Naive B cell (primary cell): ENCODE measurements at regions not wholly inside any gene's neighbourhood (a gene's known extent, or its start where the extent isn't known, plus 50 kb on each side); places are given as distances from the start of the nearest gene placed in this dataset.
A peak's percentile ranks its signal among the peaks of the same experiment; 100 is the strongest.
"Not testable (repeated sequence)": the region's sequence is repeated elsewhere in the genome, so short reads cannot be mapped to it uniquely, and the experiment has no call there.

Experiments used
- ATAC-seq, 2 donors: fragments of 150-1000 bp; cut with Tn5 transposase; 2 replicates each; pipeline ENCODE4 v1.10.0; 2021; ENCODE audit warnings: low read depth in 2 of 2, mild to moderate bottlenecking in 2 of 2, moderate library complexity in 2 of 2
- DNase-seq: peaks from one replicate; pipeline ENCODE4 v3.0.0; 2022
- H3K27ac Mint-ChIP-seq, 6 donors: one replicate each; pipeline ENCODE4 v1.8.0; 2020 to 2022; ENCODE audit warnings: mild to moderate bottlenecking in 6 of 6, mixed read lengths in 6 of 6, moderate library complexity in 5 of 6, inconsistent platforms in 2 of 6
- H3K27me3 Mint-ChIP-seq, 3 donors: one replicate each; pipeline ENCODE4 v1.8.0; 2021 to 2022; ENCODE audit warnings: mixed read lengths in 3 of 3, mild to moderate bottlenecking in 1 of 3
- H3K36me3 Mint-ChIP-seq, 2 donors: one replicate each; pipeline ENCODE4 v1.8.0; 2020 to 2022; ENCODE audit warnings: mixed read lengths in 2 of 2, inconsistent platforms in 1 of 2, mild to moderate bottlenecking in 1 of 2
- H3K4me1 Mint-ChIP-seq, 3 donors: one replicate each; pipeline ENCODE4 v1.8.0; 2020 to 2022; ENCODE audit warnings: mixed read lengths in 3 of 3, inconsistent platforms in 1 of 3, mild to moderate bottlenecking in 1 of 3, moderate library complexity in 1 of 3
- H3K4me3 Mint-ChIP-seq, 8 donors: one replicate each; pipeline ENCODE4 v1.8.0; 2020 to 2022; ENCODE audit warnings: mild to moderate bottlenecking in 8 of 8, mixed read lengths in 8 of 8, moderate library complexity in 8 of 8, inconsistent platforms in 2 of 8
- H3K9me3 Mint-ChIP-seq, 7 donors: one replicate each; pipeline ENCODE4 v1.8.0; 2020 to 2022; ENCODE audit warnings: mixed read lengths in 7 of 7, mild to moderate bottlenecking in 5 of 7, inconsistent platforms in 2 of 7, moderate library complexity in 1 of 7

DNA sequence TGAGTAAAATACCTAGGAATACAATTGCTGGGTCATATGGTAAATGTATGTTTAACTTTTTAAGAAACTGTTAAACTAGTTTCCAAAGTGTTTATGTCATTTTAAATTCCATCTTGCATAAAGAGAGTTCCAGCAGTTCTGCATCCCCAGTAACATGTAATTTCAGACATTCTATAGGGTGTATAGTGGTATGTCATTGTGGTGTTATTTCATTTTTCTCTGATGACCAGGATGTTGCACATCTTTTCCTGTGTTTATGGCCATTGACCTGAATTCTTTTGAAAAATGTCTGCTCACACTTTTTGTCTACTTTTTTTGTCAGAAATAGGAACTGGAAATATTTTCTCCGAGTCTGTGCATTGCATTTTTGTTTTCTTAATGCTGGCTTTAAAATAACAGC lies 128.9 kb downstream of the TMEM200A start:
- Mint-ChIP-seq H3K27me3 (no peaks in the 10 kb centered on the region), H3K4me3 (no peak overlapping the region), H3K4me1 (peaks cover 0 to 5% (median 0%) of the 10 kb centered on the region in 3 donors), H3K9me3 (peaks cover 0 to 12% (median 0%) of the 10 kb centered on the region in 7 donors), H3K27ac (no peak overlapping the region), H3K36me3 (no peaks in the 10 kb centered on the region)
- DNase-seq, result no peak
- no peak for ATAC-seq

DNA sequence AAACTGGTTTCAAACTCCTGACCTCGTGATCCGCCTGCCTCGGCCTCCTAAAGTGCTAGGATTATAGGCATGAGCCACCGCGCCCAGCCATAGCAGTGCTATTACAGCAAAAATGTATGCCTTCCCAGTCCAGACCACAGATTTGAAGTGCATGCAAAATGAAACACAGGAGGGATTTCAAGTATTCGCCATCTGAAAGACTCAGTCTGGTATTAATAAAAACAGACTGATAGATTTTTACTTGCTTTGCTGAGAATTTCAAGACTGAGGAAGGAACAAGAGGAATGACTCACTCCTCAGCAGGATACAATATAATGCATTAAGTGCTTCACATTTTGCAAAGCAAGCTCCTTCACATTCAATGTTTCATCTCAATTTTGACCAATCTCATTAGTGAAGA lies 134.9 kb downstream of the TMEM200A start:
- peaks cover 0 to 3% (median 0%) of the 10 kb centered on the region in 7 donors for H3K9me3 Mint-ChIP-seq
- DNase-seq (no peak), ATAC-seq (no peak)
- H3K4me1 Mint-ChIP-seq, result peaks cover 0 to 3% (median 0%) of the 10 kb centered on the region in 3 donors
- H3K4me3 Mint-ChIP-seq, result no peak overlapping the region
- H3K36me3 Mint-ChIP-seq, result peaks cover 0 to 4% of the 10 kb centered on the region in 2 donors
- peaks cover 0 to 7% (median 5%) of the 10 kb centered on the region in 3 donors for H3K27me3 Mint-ChIP-seq
- H3K27ac Mint-ChIP-seq, result peak overlapping the region in 1 of 6 donors; percentile 59

DNA sequence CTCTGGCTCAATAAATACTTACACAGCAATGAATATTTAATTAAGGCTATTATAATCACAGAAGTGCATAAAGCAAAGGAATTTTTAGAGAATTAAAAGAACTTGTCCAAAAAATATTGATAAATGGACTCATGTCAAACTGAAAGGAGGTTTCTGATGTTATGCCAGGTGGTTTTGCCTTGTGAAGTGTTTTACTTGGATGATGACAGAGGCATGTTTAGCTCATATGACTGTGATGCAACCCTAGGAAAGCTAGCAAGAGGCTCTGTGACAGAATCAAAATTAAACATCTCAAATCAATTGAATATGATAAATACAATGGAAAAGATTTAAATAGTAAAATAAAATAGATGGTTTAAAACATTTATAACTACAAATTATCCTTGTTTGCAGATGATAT lies 137.3 kb downstream of the TMEM200A start:
- Mint-ChIP-seq H3K27ac (no peak overlapping the region), H3K4me1 (peaks cover 0 to 3% (median 0%) of the 10 kb centered on the region in 3 donors), H3K9me3 (peaks cover 0 to 4% (median 0%) of the 10 kb centered on the region in 7 donors), H3K27me3 (peaks cover 0 to 7% (median 5%) of the 10 kb centered on the region in 3 donors), H3K4me3 (no peak overlapping the region), H3K36me3 (peaks cover 0 to 4% of the 10 kb centered on the region in 2 donors)
- no peak for ATAC-seq
- no peak for DNase-seq

- Mint-ChIP-seq H3K27me3 (peaks cover 0 to 3% (median 2%) of the 10 kb centered on the region in 3 donors), H3K36me3 (peaks cover 0 to 2% of the 10 kb centered on the region in 2 donors), H3K4me1 (peaks cover 1 to 12% (median 8%) of the 10 kb centered on the region in 3 donors), H3K4me3 (no peak overlapping the region), H3K9me3 (peaks cover 0 to 5% (median 0%) of the 10 kb centered on the region in 7 donors), H3K27ac (no peak overlapping the region)
- ATAC-seq (no peak), DNase-seq (no peak)
Measured at GRCh38 chr6:130505808-130506598, 140.2 kb downstream of the TMEM200A start.

GRCh38 chr6:130507005-130507665 lies 141.3 kb downstream of the TMEM200A start:
- not testable (repeated sequence) for H3K4me3 Mint-ChIP-seq, DNase-seq, H3K36me3 Mint-ChIP-seq, H3K27me3 Mint-ChIP-seq, H3K27ac Mint-ChIP-seq, H3K9me3 Mint-ChIP-seq, ATAC-seq
- peaks cover 4 to 14% (median 13%) of the 10 kb centered on the region in 3 donors for H3K4me1 Mint-ChIP-seq

DNA sequence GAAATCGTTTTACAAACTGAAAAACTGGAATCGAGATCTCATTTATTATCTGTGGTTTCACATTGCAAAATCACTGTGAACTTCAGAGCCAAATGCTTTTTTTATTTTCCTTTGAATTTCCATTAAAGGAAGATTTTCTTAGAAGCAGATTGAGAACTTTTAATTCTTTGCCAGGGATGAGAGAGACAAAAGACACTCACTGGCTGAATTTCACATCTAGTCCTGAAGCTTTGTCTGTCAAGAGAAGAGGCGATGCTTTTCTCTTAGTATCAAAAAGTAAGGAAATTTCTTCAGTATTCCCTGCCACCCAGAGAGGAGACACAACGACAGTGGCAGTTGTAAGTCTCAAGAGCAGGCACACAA lies 141.8 kb downstream of the TMEM200A start:
- DNase-seq (no peak), ATAC-seq (no peak)
- Mint-ChIP-seq H3K27me3 (no peaks in the 10 kb centered on the region), H3K9me3 (peaks cover 0 to 5% (median 0%) of the 10 kb centered on the region in 7 donors), H3K27ac (no peak overlapping the region), H3K4me1 (peaks cover 4 to 16% (median 13%) of the 10 kb centered on the region in 3 donors), H3K4me3 (no peak overlapping the region), H3K36me3 (no peaks in the 10 kb centered on the region)

DNA sequence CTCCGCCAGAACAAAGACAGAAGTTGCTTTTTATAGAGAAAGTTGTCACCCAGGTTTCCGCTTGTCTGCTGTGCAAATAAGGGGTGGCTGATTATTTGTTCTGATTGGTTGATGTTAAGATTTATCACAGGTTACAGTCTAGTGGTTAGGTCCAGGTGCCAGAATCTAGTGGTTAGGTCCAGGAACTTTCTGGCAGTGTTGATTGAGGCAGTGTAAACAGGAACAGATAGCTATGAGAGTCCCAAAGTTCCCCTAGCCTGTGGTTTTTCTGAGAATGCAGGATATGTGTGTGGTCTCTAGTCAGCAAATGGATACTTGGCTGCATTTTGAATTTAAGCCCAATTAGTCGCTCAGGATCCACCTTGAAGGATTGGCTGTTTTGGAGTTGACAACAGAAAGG lies 148.0 kb downstream of the TMEM200A start:
- DNase-seq (peak; percentile 56), ATAC-seq (peak; percentile 93 to 95)
- peaks cover 0 to 8% of the 10 kb centered on the region in 2 donors for H3K36me3 Mint-ChIP-seq
- peaks cover 10 to 52% (median 43%) of the 10 kb centered on the region in 3 donors for H3K4me1 Mint-ChIP-seq
- no peaks in the 10 kb centered on the region for H3K27me3 Mint-ChIP-seq
- H3K27ac Mint-ChIP-seq, result peak overlapping the region; percentile 35 to 79 (median 67)
- H3K4me3 Mint-ChIP-seq, result peak overlapping the region; percentile 0 to 73 (median 50)
- H3K9me3 Mint-ChIP-seq, result peaks cover 0 to 14% (median 9%) of the 10 kb centered on the region in 7 donors

GRCh38 chr6:130514712-130515111 lies 148.9 kb downstream of the TMEM200A start:
- DNase-seq, result no peak
- no peak for ATAC-seq
- peak overlapping the region in 5 of 6 donors; percentile 2 to 79 (median 23) for H3K27ac Mint-ChIP-seq
- peaks cover 0 to 8% of the 10 kb centered on the region in 2 donors for H3K36me3 Mint-ChIP-seq
- peaks cover 10 to 52% (median 43%) of the 10 kb centered on the region in 3 donors for H3K4me1 Mint-ChIP-seq
- no peak overlapping the region for H3K4me3 Mint-ChIP-seq
- no peaks in the 10 kb centered on the region for H3K27me3 Mint-ChIP-seq
- H3K9me3 Mint-ChIP-seq, result peaks cover 0 to 14% (median 9%) of the 10 kb centered on the region in 7 donors

GRCh38 chr6:130515306-130515705 lies 149.5 kb downstream of the TMEM200A start:
- H3K4me1 Mint-ChIP-seq, result peaks cover 10 to 49% (median 37%) of the 10 kb centered on the region in 3 donors
- ATAC-seq, result no peak
- no peaks in the 10 kb centered on the region for H3K27me3 Mint-ChIP-seq
- peak overlapping the region in 4 of 6 donors; percentile 21 to 79 (median 46) for H3K27ac Mint-ChIP-seq
- peaks cover 0 to 14% (median 9%) of the 10 kb centered on the region in 7 donors for H3K9me3 Mint-ChIP-seq
- H3K36me3 Mint-ChIP-seq, result peaks cover 0 to 8% of the 10 kb centered on the region in 2 donors
- no peak for DNase-seq
- H3K4me3 Mint-ChIP-seq, result no peak overlapping the region

- H3K27me3 Mint-ChIP-seq, result no peaks in the 10 kb centered on the region
- peaks cover 10 to 42% (median 29%) of the 10 kb centered on the region in 3 donors for H3K4me1 Mint-ChIP-seq
- DNase-seq (no peak), ATAC-seq (no peak)
- H3K27ac Mint-ChIP-seq, result peak overlapping the region in 3 of 6 donors; percentile 23 to 51 (median 23)
- H3K9me3 Mint-ChIP-seq, result peaks cover 5 to 21% (median 9%) of the 10 kb centered on the region in 7 donors
- peak overlapping the region in 1 of 8 donors; percentile 26 for H3K4me3 Mint-ChIP-seq
- peaks cover 0 to 8% of the 10 kb centered on the region in 2 donors for H3K36me3 Mint-ChIP-seq
Measured at GRCh38 chr6:130516604-130517003, 150.8 kb downstream of the TMEM200A start.

DNA sequence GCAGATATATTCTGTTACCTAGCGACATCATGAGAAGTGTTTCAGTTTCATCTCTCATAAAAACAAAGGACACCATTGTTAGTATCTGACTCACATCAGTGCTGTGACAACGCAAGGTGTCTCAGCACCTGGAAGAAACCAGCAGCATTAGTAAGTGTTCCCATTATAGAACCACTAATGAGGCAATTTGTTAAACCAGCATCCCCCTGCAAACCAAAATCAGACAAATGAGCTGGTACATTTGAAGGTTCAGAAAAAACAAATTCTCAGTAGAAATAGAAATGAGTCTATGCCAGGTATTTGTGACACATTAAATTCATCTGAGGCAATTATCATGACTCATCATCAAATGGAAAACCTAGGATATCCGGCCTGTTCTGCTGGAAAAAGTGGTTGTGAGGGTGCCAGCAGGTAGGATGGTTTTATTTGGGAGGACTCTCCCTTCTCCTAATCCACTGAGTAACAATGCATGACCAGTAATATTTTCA lies 151.7 kb downstream of the TMEM200A start:
- ATAC-seq (no peak), DNase-seq (no peak)
- no peak overlapping the region for H3K27ac Mint-ChIP-seq

DNA sequence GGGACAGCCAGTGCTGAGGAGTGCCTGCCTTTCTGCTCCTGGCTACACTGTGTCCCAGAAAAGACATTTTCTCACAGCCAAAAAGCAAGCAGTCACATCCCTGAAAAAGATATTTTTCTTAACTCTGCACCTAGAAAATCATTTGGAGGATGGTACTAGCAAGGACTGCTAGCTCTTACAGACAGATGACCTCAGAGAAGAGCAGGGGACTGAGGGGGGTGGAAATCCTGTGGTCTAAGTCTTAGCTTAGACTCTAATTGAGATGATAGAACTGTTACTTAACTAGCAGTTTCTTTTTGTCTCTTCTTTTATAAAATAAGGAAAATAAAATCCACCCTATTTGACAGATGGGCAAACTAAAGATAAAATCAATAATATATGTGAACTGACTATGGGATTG lies 152.8 kb downstream of the TMEM200A start:
- H3K4me3 Mint-ChIP-seq, result no peak overlapping the region
- peaks cover 4 to 32% (median 27%) of the 10 kb centered on the region in 3 donors for H3K4me1 Mint-ChIP-seq
- H3K9me3 Mint-ChIP-seq, result peaks cover 5 to 24% (median 9%) of the 10 kb centered on the region in 7 donors
- ATAC-seq, result no peak
- H3K27ac Mint-ChIP-seq, result peak overlapping the region in 1 of 6 donors; percentile 75
- no peaks in the 10 kb centered on the region for H3K27me3 Mint-ChIP-seq
- DNase-seq, result no peak
- peaks cover 0 to 8% of the 10 kb centered on the region in 2 donors for H3K36me3 Mint-ChIP-seq

More for the DNA sequence above, 151.7 kb downstream of the TMEM200A start:
- H3K36me3 Mint-ChIP-seq, result peaks cover 0 to 8% of the 10 kb centered on the region in 2 donors
- peaks cover 6 to 38% (median 29%) of the 10 kb centered on the region in 3 donors for H3K4me1 Mint-ChIP-seq
- no peak overlapping the region for H3K4me3 Mint-ChIP-seq
- H3K9me3 Mint-ChIP-seq, result peaks cover 5 to 21% (median 9%) of the 10 kb centered on the region in 7 donors
- H3K27me3 Mint-ChIP-seq, result no peaks in the 10 kb centered on the region

GRCh38 chr6:130520221-130520620 lies 154.4 kb downstream of the TMEM200A start:
- Mint-ChIP-seq H3K4me3 (no peak overlapping the region), H3K27me3 (no peaks in the 10 kb centered on the region), H3K9me3 (peaks cover 3 to 24% (median 9%) of the 10 kb centered on the region in 7 donors), H3K36me3 (peaks cover 0 to 8% of the 10 kb centered on the region in 2 donors), H3K4me1 (peaks cover 15 to 34% (median 28%) of the 10 kb centered on the region in 3 donors), H3K27ac (no peak overlapping the region)
- no peak for ATAC-seq
- no peak for DNase-seq
